ENCODE measurements at regions not wholly inside any gene's neighbourhood (a gene's known extent, or its start where the extent isn't known, plus 50 kb on each side); places are given as distances from the start of the nearest gene placed in this dataset.

DNA sequence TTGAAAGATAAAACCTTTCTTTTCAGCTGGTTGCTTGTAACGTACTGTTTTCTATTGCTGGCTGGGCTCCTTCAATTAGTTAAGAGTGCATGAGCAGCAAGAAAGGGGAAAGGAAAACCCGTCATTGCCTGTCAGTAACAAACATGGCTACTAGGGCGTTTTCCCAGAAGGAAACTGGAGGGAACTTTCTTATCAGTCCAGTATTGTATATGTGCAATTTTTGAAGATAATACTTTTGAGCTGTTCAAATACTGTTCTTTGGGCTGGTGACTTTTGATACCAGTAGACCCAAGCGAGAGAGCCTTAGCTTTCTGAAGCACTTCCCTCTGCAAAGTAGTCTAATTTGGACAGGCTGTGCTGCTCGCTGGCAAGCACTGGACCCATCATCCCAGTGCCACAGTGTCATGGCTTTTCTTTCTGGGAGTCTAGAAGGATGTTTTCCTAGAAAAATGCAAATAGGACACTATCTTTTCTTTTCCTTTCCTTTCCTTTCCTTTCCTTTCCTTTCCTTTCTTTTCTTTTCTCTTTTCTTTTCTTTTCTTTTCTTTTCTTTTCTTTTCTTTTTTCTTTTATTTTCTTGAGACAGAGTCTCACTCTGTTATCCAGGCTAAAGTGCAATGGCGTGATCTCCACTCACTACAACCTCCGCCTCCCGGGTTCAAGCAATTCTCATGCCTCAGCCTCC, 149.9 kb upstream of the SMIM23 start:
- TF ChIP-seq CTCF (conservative IDR thresholded peaks at IDR 0.05) (no peak), EZH2 (IDR thresholded peaks at IDR 0.05; ENCODE audit: low read depth) (no peak)
